Left forelimb (tissue), 1 donor: ENCODE measurements at regions not wholly inside any gene's neighbourhood (a gene's known extent, or its start where the extent isn't known, plus 50 kb on each side); places are given as distances from the start of the nearest gene placed in this dataset.
"Not testable (repeated sequence)": the region's sequence is repeated elsewhere in the genome, so short reads cannot be mapped to it uniquely, and the experiment has no call there.

Experiments used
- DNase-seq: peaks from one replicate; pipeline ENCODE4 v3.0.0-alpha.2; 2018; ENCODE audit warnings: low spot score

- DNase-seq, result no peak
These were observed 467.2 kb downstream of the MED13L start for GRCh38 chr12:115810122-115810901.

- no peak for DNase-seq
These were observed 471.5 kb downstream of the MED13L start for GRCh38 chr12:115806000-115806399.

- no peak for DNase-seq
These were observed 474.7 kb downstream of the MED13L start for GRCh38 chr12:115802767-115803166.

GRCh38 chr12:115801871-115802270 is 475.6 kb downstream of the MED13L start:
- DNase-seq, result no peak

GRCh38 chr12:115799610-115800009 is 477.9 kb downstream of the MED13L start:
- DNase-seq, result no peak

GRCh38 chr12:115798309-115798917 is 479.1 kb downstream of the MED13L start:
- no peak for DNase-seq

GRCh38 chr12:115794659-115795081 is 482.8 kb downstream of the MED13L start:
- no peak for DNase-seq

- no peak for DNase-seq
These were observed 486.2 kb downstream of the MED13L start for GRCh38 chr12:115791331-115791730.

GRCh38 chr12:115790526-115790925 is 487.0 kb downstream of the MED13L start:
- DNase-seq, result no peak

- DNase-seq, result not testable (repeated sequence)
These were observed 491.0 kb downstream of the MED13L start for GRCh38 chr12:115786490-115786889.

- DNase-seq, result no peak
These were observed 491.9 kb downstream of the MED13L start for GRCh38 chr12:115785548-115785947.

GRCh38 chr12:115776399-115776798 is 501.1 kb downstream of the MED13L start:
- DNase-seq, result no peak

- DNase-seq, result no peak
These were observed 503.2 kb downstream of the MED13L start for GRCh38 chr12:115774148-115774895.

GRCh38 chr12:115771601-115772000 is 505.9 kb downstream of the MED13L start:
- no peak for DNase-seq

GRCh38 chr12:115771065-115771464 is 506.4 kb downstream of the MED13L start:
- DNase-seq, result no peak

GRCh38 chr12:115770643-115771042 is 506.9 kb downstream of the MED13L start:
- DNase-seq, result no peak

- no peak for DNase-seq
These were observed 509.6 kb downstream of the MED13L start for GRCh38 chr12:115767916-115768315.

- DNase-seq, result no peak
These were observed 513.4 kb downstream of the MED13L start for GRCh38 chr12:115763982-115764621.

GRCh38 chr12:115763376-115763775 is 514.1 kb downstream of the MED13L start:
- no peak for DNase-seq

GRCh38 chr12:115762936-115763335 is 514.6 kb downstream of the MED13L start:
- DNase-seq, result no peak

- no peak for DNase-seq
These were observed 515.7 kb downstream of the MED13L start for GRCh38 chr12:115761784-115762183.

- no peak for DNase-seq
These were observed 517.3 kb downstream of the MED13L start for GRCh38 chr12:115760231-115760630.
